Vagina (tissue), 2 donors: ENCODE measurements at regions not wholly inside any gene's neighbourhood (a gene's known extent, or its start where the extent isn't known, plus 50 kb on each side); places are given as distances from the start of the nearest gene placed in this dataset.

ENCODE experiments used
- DNase-seq, 2 donors: peaks; one replicate each; pipeline ENCODE4 v3.0.0-alpha.2; 2017; ENCODE audit errors: extremely low spot score in 2 of 2
- H3K27ac ChIP-seq: fragments of 200-600 bp; sonication (generic); one replicate; pipeline ENCODE4 v1.5.1; 2019
- H3K27me3 ChIP-seq: fragments of 200-600 bp; sonication (generic); one replicate; pipeline ENCODE4 v1.5.1; 2019
- H3K36me3 ChIP-seq, 2 donors: fragments of 200-600 bp; sonication (generic); one replicate each; pipeline ENCODE4 v1.5.1; 2017 to 2019
- H3K4me1 ChIP-seq: fragments of 200-600 bp; sonication (generic); one replicate; pipeline ENCODE4 v1.5.1; 2019
- H3K4me3 ChIP-seq, 2 donors: fragments of 200-600 bp; sonication (generic); 1 replicate in 1 of 2; 2 replicates in 1 of 2; pipeline ENCODE4 v1.5.1; 2016 to 2019
- H3K9me3 ChIP-seq: fragments of 200-600 bp; sonication (generic); one replicate; pipeline ENCODE4 v1.5.1; 2019
- POLR2A ChIP-seq, 2 donors: fragments of 450-650 bp; IDR thresholded peaks; one replicate each; pipeline ENCODE4 v1.6.1; 2017; ENCODE audit warnings: antibody characterized with exemption in 2 of 2, mild to moderate bottlenecking in 2 of 2, moderate library complexity in 2 of 2
- POLR2AphosphoS5 ChIP-seq, 2 donors: sonication (generic); formaldehyde crosslinking; IDR thresholded peaks; one replicate each; pipeline ENCODE4 v1.9.0; 2017; ENCODE audit warnings: antibody characterized with exemption in 2 of 2, mild to moderate bottlenecking in 2 of 2, low read depth in 1 of 2; ENCODE audit not compliant: insufficient read depth in 1 of 2
- intact Hi-C: fragments of 100-400 bp; cut with DNase I; formaldehyde crosslinking; loops from one replicate; pipeline ENCODE4 v1.15.1; 2023
- TF ChIP-seq, protein P1 (sequence below), 3 experiments: fragments of 450-650 bp in 2 of 3; fragments of 200-600 bp in 1 of 3; sonication (generic) in 1 of 3; IDR thresholded peaks; one replicate each; pipeline ENCODE4 v1.5.1; 2017 to 2019; ENCODE audit warnings: antibody characterized with exemption in 3 of 3, mild to moderate bottlenecking in 2 of 3, moderate library complexity in 2 of 3

DNA sequence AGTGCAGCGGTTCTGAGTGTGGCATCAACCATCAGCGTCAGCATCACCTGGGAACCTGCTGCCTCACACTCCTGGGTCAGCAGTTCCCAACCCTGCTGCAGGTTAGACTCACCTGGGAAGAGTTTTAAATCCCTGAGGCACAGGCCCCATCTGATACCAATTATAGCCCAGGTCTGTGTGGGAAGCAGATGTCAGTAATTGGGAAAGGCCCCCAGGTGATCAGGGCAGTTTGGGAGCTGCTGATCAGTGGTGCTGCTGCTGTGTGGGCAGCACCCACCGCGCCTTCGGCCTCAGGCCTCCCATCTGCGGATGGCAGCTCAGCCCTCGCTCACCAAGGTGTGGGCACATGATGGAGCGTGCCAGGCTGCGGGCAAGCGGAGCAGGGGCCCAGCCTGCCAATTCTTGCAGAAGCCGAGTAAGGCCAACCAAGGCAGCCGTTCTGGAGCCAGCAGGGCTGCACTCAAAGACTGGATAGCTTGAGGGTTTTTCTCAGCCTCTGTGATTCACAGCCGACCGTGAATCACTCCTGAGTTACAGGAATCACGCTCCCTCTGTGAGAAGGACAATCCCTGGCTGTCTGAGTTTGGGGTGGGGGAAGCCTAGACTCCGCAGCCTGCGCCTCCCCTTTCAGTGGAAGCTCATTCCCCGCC lies 155.6 kb upstream of the SFSWAP start:
- no peak overlapping the region for H3K4me3 ChIP-seq
- H3K27ac ChIP-seq: no peak overlapping the region
- H3K27me3 ChIP-seq: no peaks in the 10 kb centered on the region

GRCh38 chr12:131555866-131556265 lies 155.0 kb upstream of the SFSWAP start:
- intact Hi-C loops: no loop called here
- TF ChIP-seq, protein P1, sequence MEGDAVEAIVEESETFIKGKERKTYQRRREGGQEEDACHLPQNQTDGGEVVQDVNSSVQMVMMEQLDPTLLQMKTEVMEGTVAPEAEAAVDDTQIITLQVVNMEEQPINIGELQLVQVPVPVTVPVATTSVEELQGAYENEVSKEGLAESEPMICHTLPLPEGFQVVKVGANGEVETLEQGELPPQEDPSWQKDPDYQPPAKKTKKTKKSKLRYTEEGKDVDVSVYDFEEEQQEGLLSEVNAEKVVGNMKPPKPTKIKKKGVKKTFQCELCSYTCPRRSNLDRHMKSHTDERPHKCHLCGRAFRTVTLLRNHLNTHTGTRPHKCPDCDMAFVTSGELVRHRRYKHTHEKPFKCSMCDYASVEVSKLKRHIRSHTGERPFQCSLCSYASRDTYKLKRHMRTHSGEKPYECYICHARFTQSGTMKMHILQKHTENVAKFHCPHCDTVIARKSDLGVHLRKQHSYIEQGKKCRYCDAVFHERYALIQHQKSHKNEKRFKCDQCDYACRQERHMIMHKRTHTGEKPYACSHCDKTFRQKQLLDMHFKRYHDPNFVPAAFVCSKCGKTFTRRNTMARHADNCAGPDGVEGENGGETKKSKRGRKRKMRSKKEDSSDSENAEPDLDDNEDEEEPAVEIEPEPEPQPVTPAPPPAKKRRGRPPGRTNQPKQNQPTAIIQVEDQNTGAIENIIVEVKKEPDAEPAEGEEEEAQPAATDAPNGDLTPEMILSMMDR (IDR thresholded peaks at IDR 0.05): no peak

More for the DNA sequence above, 155.6 kb upstream of the SFSWAP start:
- intact Hi-C loops: no loop called here
- no peaks in the 10 kb centered on the region for H3K36me3 ChIP-seq
- TF ChIP-seq, protein P1 (IDR thresholded peaks at IDR 0.05): no peak
- TF ChIP-seq POLR2A (IDR thresholded peaks at IDR 0.05): no peak
- no peak for TF ChIP-seq POLR2AphosphoS5 (IDR thresholded peaks at IDR 0.05; ENCODE audit: insufficient read depth in 1 of 2, low read depth in 1 of 2)
- DNase-seq: no peak
- H3K4me1 ChIP-seq: peaks cover 6% of the 10 kb centered on the region
- H3K9me3 ChIP-seq: no peaks in the 10 kb centered on the region

DNA sequence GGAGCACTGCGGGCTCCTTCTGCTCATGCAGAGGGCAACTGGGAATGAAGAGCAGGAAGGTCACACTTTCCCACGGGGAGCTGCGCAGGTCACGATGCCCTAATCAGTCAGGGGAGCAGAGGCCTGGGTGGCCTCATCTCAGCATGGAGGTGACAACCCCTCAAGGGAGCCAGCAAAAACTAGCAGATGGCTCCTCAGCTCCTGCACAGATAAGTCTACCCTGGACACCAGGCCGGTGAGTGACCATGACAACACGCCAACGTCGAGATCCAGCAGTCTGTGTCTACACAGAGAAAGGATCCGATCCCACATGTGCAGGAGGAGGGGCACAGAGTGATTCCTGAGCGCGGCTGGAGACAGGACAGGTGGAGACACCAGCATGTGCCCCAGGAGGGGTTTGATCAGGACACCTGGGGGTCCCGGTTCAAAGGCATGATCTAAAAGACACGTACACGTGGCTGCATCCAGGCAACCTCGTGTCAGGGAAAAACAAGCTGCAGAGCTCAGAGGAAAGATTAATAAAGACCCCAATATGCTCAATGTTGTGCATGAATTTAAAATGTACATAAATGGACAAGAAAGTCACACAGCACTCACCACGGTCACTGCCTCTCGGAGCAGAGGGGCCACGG lies 153.7 kb upstream of the SFSWAP start:
- Histone ChIP-seq H3K36me3 (no peaks in the 10 kb centered on the region), H3K27me3 (no peaks in the 10 kb centered on the region), H3K4me3 (no peak overlapping the region), H3K9me3 (no peaks in the 10 kb centered on the region), H3K27ac (no peak overlapping the region), H3K4me1 (peaks cover 6% of the 10 kb centered on the region)
- no peak for DNase-seq
- TF ChIP-seq POLR2A (IDR thresholded peaks at IDR 0.05): no peak
- TF ChIP-seq POLR2AphosphoS5 (IDR thresholded peaks at IDR 0.05; ENCODE audit: insufficient read depth in 1 of 2, low read depth in 1 of 2): no peak
- TF ChIP-seq, protein P1 (IDR thresholded peaks at IDR 0.05): no peak
- intact Hi-C loops: no loop called here

More at GRCh38 chr12:131555866-131556265, 155.0 kb upstream of the SFSWAP start:
- DNase-seq: no peak
- H3K9me3 ChIP-seq: no peaks in the 10 kb centered on the region
- H3K36me3 ChIP-seq: no peaks in the 10 kb centered on the region
- H3K4me3 ChIP-seq: no peak overlapping the region
- H3K27ac ChIP-seq: no peak overlapping the region
- peaks cover 6% of the 10 kb centered on the region for H3K4me1 ChIP-seq
- no peaks in the 10 kb centered on the region for H3K27me3 ChIP-seq

DNA sequence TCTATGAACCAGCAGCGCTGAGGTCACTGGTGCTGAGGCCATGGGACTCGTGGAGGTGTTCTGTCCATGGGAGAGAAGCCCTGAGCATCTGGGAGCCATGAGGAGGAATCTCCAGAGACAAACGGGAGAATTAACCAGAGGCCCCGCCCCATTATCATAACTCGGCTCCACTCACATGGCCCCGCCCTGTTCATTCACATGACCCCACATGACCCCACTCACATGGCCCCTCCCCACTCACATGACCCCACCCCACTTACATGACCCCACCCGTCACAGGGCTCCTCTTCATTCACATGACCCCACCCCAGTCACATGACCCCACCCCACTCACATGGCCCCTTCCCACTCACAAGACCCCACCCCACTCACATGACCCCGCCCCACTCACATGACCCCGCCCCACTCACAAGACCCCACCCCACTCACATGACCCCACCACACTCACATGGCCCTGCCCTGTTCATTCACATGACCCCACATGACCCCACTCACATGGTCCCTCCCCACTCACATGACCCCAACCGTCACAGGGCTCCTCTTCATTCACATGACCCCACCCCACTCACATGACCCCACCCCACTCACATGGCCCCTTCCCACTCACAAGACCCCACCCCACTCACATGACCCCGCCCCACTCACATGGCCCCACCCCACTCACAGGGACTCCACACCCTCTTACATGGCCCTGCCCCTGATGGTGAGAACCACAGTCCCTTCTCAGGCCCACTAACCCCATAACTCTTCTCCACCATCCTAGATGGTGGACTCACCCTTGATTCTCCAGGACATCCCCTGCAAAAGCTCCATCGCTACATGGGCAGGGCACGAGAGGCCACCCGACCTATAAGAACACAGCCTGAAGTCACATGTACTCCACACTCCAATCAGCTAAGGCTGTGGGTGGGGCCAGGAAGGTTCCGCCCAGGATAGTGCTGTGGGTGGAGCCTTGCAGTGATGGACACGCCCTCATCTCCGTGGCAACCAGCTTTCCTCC lies 151.1 kb upstream of the SFSWAP start:
- no peaks in the 10 kb centered on the region for H3K36me3 ChIP-seq
- intact Hi-C loops: no loop called here
- no peak overlapping the region for H3K4me3 ChIP-seq
- peaks cover 5% of the 10 kb centered on the region for H3K4me1 ChIP-seq
- no peak overlapping the region for H3K27ac ChIP-seq
- no peaks in the 10 kb centered on the region for H3K27me3 ChIP-seq
- TF ChIP-seq POLR2A (IDR thresholded peaks at IDR 0.05): no peak
- TF ChIP-seq POLR2AphosphoS5 (IDR thresholded peaks at IDR 0.05; ENCODE audit: insufficient read depth in 1 of 2, low read depth in 1 of 2): no peak
- TF ChIP-seq, protein P1 (IDR thresholded peaks at IDR 0.05): no peak
- no peak for DNase-seq
- no peaks in the 10 kb centered on the region for H3K9me3 ChIP-seq
